Stimulated activated CD4-positive, alpha-beta T cell treated with anti-CD3 and anti-CD28 coated beads, Interleukin-15, amount 100 ng/mL, for 1 hour (primary cell): ENCODE measurements at regions not wholly inside any gene's neighbourhood (a gene's known extent, or its start where the extent isn't known, plus 50 kb on each side); places are given as distances from the start of the nearest gene placed in this dataset.

ENCODE experiments used
- DNase-seq, 2 donors: peaks; one replicate each; pipeline ENCODE4 v3.0.0-alpha.2; 2020; ENCODE audit warnings: low read depth in 1 of 2, low spot score in 1 of 2

DNA sequence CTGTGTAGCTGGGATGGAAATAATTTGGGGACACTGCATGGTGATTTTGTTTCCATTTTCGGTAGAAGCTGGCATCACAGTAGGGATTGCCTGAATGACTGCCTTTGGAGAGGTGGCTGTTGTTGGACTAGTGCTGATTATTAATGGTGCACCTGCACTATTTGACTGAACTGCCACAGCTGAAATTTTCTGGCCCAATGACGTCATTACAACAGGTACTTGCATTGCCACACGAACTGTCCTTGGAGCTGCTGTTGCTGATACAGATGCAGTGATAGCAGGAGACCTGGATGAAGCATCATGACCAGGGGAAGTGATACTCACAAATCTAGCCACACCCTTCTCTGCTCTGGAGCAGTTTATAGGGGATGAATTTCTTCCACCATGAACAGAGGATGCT lies 95.6 kb upstream of the FOXC1 start:
- no peak for DNase-seq

DNA sequence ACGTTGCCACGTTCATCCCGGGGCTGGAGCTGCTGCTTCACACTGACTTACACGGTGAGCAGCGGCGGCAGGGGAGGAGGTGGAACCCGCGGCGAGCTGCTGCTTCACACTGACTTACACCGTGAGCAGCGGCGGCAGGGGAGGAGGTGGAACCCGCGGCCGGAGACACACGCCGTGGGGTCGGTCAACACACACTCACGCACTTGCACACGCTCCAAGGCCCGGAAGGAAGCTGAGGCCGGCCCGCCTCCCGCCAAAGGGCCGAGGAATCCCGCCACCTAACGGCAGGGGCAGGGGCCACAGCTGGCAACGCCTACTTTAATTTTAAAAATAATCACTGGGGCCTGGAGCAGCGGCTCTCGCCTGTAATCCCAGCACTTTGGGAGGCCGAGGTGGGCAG lies 94.4 kb upstream of the FOXC1 start:
- no peak for DNase-seq

DNA sequence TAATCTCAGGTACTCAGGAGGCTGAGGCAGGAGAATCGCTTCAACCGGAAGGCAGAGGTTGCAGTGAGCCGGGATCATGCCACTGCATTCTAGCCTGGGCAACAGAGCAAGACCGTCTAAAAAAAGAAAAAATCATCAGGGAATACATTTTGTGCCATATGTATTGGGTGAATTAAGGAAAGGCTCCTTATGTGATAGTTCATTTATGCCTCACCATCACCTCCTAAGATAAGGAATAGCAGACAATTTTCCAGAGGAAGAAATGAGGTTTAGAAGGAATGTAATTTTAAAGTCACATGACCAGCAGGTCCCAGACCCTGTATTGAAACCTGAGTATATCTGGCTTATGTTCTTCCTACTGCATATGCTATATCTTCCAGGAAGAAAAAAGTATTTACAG lies 93.9 kb upstream of the FOXC1 start:
- DNase-seq: no peak

DNA sequence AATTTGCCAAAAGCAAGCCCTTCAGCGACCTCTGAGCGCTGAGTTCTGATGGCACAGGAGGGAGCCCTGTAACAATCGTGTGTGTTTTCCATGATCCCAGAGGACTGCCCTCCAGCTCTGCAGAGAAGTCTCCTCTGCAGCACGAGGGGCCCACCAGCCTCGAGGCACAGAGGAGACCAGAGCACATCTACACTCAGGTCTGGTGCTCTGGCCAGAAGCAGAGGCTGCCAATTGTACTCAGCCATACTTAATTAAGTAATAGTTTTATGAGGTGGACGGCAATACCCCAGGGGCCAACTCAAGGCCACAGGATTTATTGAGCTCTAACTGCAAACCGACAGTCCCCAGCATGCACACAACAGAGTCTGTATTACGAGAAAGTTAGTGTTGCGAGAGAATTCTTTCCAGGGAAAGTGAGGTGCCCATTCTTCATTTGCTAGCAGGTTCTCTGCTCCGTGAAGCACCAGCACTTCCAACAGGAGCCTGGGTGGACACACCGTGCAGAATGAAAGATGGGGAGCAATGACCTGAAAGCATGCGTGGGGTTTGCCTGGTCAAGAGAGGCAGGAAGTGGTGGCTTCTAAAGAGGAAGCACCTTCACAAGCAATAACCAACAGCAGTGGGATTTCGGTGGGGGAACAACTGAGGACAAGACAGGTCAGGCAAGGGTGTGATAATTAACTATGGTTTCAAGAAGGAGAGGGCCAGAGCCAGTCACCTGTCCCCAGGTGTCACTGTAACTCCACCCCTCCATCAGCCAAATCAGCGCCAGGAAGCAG lies 92.8 kb upstream of the FOXC1 start:
- DNase-seq: no peak

DNA sequence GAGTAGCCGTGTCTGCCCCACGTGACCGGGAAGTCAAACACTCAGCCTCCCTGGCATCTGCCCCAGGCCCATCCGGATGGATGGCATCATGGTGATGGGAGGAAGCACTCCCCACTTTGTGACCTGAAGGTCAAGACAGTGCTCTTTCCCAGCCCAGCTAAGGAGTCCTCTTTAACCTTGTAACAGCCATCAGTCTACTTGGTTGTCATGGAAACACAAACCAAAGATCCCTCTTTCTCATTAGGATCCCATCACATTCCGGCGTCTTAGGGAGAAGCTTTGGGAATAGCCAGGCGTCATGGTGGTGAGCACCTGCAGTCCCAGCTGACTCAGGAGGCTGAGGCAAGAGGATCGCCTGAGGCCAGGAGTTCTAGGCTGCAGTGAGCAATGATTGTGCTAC lies 90.9 kb upstream of the FOXC1 start:
- no peak for DNase-seq

DNA sequence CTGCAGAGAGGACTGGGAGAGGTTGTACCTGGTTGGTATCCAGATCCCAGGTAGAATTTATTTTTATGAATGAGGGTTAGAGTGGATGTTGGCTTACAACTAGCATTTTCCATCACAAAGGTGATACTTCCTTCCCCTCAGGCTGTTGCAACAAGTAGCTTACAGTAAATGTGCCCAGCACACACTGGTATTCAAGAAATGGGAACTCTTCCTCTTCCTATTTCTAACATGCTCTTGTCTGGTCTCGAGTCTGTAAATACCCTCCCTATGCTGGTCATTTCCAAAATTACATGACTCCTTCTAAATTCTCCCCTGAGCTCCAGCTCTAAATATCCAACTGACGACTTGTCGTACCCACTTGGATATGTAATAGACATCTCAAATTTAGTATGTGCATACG lies 90.1 kb upstream of the FOXC1 start:
- no peak for DNase-seq

DNA sequence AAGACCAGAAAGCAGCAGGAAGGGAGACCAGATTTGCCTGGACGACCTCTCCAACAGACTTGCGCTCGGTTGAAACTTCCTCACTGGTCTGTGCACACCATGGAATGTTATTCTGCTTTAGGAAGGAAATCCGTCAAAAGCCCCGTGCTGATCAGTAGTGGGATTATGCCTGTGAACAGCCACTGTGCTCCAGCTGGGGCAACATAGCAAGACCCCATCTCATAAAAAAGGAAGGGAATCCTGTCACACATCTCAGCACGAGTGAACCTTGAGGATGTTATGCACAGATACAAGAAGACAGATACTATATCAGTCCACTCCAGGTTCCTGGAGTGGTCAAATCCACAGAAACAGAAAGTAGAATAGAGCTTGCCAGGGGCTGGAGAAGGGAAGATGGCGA lies 86.9 kb upstream of the FOXC1 start:
- DNase-seq: no peak

DNA sequence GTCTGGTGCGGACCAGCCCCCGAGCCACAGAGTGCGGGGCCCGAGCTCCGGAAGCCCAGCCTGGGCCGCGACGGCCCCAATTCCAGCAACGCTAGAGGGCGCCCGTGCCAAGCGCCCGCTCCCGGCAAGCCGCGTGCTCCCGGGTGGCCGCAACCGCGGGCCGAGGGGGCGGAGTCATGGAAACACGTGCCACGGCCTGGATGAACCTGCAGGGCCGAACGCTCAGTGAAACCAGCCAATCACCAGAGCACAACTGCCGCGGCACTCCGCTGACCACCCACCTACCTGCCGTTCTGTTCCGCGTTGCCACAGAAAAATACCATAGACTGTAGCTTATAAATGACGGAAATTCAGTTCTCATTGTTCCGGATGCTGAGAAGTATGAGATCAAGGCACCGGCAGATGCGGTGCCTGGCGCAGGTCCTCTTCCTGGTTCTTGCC lies 85.7 kb upstream of the FOXC1 start:
- peak; percentile 48 to 75 for DNase-seq

DNA sequence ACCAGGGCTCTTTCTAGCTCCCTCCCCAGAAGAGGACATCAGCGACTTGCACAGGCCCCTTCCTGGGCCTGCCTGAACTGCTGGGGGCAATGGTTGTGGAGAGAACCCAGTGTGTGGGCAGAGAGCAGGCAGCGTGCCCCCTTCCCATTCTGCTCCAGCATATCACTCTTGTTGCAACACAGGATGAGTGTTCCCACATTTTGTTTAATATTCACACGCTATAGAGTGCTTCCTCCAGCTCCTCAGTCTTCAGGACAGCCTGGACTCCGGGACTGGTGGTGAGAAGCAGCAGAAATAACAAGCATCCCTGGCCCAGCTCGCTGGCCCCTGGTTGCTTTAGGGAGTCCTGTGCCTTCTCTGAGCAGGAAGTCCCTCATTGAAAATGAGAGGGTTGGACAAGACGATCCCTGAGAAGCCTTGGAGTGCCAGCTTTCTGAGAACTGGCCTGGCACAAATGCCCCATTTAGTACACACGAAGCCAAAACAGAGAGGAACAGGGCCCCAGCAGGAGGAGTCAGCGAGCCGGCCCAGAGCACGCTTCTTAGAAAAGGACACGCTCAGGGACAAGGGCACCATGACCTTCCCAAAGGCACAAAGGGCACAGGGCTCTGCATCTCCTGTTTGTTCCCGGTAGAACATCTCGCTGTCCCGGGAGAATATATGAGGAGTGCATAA lies 84.2 kb upstream of the FOXC1 start:
- no peak for DNase-seq

DNA sequence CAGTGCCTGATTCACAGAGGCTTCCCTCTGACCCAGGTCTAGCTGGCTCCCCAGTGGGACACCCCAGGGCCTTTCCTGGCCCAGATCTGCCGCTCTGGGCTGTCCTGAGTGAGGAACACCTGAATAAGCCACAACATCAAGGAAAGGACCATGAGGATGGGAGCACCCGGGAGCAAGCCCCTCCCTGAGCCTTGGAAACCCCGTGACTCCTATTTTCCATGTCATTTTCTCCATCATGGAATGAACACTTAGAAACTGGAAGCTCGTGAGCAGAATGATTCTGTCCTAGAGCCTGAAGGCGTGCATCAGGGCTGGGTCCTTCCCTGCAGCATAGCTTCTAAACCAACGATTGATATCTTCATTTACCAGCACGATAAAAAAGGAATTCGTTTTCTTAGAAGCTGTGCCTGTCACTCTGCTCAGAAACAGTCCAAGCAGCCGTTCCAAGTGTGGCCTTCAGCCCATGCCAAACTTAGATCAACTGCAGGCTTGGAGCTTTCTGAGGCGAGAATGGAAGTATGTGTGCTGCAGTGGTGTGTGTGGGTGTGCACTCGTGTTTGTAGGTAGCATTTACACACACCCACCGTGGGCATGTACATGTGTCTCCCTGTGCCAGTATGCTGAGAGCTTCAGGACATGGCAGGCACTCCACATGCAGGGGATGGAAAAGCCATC lies 83.2 kb upstream of the FOXC1 start:
- DNase-seq: no peak

DNA sequence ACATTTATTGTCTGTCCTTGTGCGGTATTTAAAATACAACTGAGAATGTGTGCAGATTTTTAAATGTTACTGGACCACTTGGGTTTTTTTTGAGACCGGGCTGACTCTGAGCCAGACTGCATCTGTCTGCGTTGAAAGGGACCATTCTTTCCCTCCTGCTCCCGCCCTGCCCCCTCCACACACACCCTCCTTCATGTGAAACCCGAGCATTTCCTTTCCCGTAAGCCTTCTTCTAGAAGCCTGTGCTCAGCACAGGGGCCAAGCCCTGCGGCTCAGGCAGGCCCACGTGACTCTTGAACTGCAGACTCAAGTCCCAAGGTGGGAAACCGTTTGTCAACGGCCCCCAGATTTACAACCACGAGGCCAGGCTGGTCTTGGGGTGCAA lies 82.7 kb upstream of the FOXC1 start:
- DNase-seq: no peak

DNA sequence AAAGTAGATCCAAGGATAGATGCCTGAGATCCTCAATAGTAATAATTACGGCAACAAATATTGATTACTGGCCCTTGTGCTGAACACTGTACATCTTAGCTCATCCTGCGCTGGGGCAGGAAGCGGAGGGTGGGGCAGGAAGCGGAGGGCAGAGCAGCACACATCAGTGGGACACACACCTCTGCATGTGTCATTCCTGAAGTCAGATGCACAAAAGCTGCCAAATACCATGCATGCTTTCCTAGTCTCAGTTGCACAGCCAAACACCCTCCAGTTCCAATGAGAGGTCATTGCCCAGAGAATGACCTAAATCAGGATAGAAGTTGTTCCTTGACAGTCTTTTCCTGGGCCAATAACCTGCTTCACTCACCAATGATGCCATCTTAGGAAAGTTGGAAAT lies 74.4 kb upstream of the FOXC1 start:
- no peak for DNase-seq

DNA sequence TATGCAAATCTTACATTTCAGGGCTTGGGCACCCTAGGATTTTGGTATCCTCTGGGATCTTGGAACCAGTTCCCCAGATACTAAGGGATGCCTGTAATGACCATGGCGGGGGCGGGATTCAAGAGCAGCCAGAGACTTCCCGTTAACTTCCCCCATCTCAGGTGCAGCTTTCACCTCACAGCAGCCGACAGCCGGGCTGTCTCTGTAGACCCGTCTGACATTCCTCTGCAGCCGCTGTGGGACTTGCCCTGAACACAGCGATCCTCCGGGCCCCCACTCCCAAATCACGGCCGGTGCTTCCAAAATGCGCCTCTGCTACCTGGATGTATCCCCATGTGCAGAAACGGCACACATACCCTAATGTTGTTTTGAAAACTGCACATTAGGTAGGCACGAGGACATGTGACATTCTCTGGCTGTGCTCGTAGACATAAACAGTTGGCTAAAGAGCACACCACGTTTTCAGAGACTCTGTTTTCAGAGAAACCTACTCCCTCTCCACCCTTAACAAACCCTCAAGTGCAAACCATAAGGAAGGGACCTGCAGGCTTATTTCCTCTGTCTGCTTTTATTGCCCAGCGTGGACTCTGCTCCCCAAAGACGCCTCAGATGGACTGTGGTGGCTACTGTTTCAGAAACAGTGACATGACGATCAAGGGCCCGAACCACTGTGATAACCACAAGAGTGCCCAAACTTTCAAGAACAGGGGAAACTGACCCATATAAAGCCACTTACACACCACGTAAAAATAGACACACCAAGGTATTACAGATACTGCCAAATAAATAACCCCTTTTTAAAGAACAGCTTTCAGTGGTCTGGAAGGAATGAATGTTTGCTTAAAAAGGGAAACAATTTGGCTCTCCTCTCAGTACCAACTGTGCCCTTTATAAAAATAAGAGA lies 72.9 kb upstream of the FOXC1 start:
- no peak for DNase-seq

DNA sequence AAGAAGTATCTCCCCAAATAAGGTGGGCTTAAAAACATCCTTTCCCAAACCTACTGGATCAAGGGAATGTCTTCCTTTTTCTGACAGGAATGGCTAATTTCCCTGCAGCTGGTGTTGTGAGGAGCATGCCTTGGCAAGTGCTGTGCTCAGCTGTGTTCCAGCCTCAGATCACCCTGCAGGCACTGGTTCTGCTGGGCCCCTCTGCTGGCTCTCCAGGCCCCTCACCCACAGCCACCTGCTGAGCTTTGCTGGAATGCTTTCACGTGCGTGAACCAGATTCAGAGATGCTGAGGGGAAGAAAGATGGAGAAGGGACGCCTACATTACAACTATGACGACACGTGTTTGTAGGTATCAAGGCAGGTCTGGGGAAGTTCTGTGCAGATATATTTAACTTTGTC lies 71.3 kb upstream of the FOXC1 start:
- DNase-seq: no peak

DNA sequence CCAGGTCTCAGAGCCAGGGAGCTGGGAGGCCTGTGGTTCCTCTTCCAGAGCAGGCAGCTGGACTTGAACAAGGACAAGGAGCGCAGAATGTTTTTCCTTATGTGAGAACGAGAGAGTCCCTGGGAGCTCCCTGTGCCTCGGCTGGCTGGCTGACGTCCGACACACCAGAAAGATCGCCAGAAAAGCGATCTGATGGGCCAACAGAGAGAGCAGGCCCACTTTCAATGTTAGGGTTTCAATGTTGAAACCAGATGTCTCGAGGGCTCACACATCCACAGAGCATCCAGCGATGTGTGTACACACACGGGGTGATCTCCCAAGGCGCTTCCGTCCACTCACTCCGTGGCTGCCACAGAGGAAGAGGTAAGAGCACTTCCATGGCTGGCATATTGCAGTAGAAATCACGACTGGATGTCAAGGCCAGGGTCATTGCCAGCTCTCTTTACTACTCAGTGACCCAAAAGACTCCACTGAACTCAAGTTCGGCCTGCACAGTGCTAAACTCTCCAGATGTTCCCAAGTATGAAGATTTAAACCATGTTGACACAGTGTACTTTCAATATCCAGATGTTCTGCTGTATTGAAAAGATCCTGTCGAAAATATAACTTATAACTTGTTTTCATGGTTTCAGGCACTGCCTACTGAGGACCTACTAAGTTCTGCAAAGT lies 70.8 kb upstream of the FOXC1 start:
- DNase-seq: no peak

DNA sequence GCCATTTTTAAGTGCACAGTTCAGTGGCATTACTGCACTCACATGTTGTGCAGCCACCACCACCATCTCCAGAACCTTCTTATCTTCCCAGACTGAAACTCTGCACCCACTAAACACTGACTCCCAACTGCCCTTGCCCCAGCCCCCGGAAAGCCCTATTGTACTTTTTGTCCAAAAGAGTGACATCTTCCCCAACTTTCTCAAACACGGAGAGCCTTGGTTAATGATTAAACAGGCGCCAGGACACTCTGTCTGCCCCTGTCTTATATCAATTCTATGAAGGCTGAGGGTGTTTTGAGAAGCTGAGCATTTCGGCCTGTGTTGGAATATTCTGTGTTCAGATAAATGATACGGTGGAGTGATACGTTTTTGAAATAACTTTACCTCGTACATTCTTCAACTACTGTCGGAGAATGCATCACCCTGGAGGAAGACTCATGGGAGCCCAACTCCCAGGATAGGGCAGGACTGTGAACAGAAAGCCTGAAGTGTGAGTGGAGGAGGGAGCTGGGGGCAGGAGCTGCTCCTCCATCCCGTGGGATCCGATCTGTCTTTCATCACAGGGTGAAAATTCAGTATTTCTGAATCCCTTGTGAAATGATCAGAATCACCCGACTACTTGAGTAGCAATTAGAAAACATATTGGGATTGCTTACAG lies 68.7 kb upstream of the FOXC1 start:
- no peak for DNase-seq

DNA sequence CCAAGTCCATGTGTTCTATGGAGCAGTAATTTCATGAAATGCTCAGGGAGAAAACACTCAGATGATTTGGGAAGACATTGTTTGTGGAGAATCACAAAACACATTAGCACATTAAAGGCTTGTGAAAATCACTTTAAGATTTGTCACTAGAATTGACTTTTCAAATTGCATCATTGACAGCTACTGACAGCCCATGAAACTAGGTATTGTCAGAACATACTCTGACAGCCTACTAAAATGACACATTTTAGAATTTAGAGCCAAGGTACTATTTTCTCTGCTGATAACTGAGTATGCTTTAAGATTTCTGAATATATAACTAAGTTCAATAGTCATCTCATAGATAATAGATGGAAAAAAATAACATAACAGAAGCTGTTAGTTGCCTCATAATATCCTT lies 67.4 kb upstream of the FOXC1 start:
- no peak for DNase-seq

DNA sequence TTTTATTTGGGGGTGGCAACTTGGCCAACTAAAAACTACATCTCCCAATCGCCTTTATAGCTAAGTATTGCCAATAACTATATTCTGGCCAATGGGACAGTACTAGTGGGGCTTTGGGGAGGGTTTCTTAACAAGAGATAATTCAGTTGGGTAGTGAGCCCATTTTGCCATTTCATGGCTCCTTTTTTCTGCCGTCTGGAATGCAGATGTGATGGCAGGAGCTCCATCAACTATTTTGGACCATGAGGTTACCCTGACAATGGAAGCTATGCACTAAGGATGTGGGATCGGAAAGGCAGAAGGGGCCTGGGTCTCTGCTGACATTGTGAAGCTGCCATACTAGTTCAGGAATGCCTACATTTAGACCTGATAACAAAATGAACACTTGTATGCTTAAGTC lies 67.0 kb upstream of the FOXC1 start:
- no peak for DNase-seq

DNA sequence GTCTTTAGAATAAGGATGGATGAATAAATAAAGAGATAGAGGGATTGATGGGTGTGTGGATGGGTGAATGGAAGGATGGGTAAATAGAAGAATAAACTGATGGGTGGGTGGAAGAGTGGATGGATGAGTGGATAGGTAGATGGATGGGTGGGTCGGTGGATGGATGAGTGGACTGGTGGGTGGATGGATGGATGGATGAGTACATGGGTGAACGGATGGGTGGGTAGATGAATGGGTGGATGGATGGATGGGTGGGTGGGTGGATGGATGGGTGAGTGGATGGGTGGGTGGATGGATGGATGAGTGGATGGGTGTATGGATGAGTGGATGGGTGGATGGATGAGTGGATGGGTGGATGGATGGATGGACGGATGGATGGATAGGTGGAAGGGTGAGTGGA lies 65.7 kb upstream of the FOXC1 start:
- no peak for DNase-seq

DNA sequence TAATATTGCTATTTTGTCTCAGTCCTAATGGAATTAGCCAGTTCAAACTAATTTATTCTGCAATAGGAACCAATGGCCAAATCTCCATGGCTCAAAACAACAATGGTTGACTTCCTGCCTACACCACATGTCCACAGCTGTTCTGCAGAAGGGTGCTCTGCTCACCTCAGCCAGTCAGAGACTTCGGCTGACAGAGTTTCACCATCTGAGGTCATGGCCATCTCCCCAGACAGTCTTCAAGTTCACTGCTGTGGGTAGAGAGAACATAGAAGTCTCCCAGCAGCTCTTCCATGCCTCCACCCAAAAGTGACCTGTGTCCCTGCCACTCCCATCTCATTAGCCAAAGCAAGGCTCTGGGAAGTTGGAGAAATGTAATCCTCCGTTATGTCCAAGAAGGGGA lies 65.1 kb upstream of the FOXC1 start:
- no peak for DNase-seq
